GM18951 (cell line): ENCODE measurements at regions not wholly inside any gene's neighbourhood (a gene's known extent, or its start where the extent isn't known, plus 50 kb on each side); places are given as distances from the start of the nearest gene placed in this dataset.

Source experiments
- POLR2A ChIP-seq: IDR thresholded peaks from 4 replicates; pipeline ENCODE4 v1.6.1; 2011; ENCODE audit warnings: mild to moderate bottlenecking; ENCODE audit not compliant: insufficient read length, insufficient read depth; ENCODE audit errors: extremely low read depth
- in situ Hi-C: fragments of 300-500 bp; cut with MboI; formaldehyde crosslinking; loops from one replicate; pipeline ENCODE4 v1.12.0; 2022; ENCODE audit warnings: low sequenced_read_pairs, mixed read lengths, inconsistent platforms; ENCODE audit not compliant: unreplicated experiment

DNA sequence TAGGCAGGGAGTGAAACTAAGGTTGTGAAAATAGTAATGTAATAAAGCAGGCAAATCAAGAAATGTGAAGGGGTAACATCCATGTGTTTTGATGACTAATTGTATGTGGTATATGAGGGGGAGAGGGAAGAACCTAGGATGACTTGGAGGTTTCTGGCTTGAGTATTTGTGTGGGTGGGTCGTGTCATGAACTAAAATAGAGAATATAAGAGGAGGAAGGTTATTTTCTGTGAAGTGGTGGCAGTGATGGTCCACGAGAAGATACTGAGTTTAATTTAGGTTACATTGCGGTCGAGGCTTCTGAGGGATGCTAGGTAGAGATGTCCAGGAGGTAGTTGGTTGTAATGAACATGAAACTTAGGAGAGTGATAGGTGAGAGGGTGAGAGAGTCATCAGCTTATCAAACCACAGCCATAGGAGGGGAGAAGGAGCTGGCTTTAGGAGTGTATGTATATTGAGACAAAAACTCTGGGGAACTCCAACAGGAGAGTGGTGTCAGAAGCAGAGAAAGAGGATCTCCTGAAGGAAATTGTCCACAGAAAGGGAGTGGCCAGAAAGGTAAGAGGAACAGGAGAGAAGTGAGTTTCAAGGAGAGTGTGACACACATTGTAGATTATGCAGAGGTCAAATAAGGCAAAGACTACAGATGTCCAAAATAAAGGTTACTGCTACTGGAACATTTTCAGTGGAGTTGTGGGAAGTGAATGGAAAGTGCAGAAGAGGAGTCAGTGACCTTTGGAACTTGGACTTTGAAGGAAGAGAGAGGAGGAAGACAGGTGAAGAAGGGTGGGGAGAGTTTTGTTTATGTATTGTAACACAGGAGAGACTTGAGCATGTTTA is 89.0 kb upstream of the MACF1 start:
- in situ Hi-C loops = loop anchor here (10.0 to 25.0 kb wide), 2 partner anchors 149 to 422 kb away; no protein-coding TSS in a partner anchor
- no peak for TF ChIP-seq POLR2A

DNA sequence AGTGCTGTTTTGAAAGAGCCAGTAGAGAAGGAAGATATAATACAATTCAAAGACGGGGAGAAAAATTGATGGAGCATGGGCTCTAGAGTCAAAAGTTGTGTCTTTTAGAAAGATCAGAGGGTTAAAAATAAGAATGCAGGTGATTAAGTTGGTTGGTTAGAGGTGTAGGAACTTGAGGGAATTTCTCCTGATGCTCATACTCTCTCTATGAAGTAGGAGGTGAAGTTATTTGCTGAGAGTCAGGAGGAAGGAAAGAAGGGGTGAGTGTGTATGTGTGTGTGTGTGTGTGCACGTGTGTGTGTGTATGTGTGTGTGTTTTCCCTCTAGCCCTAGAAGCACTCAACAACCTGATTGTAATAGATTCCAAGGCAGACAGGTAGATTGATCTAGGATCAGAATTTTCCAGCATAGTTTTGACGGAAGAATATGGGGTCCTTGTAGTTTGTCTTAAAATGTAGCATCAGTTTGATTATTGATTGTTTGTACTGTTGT is 88.3 kb upstream of the MACF1 start:
- in situ Hi-C loops = loop anchor here (10.0 to 25.0 kb wide), 2 partner anchors 149 to 421 kb away; no protein-coding TSS in a partner anchor
- no peak for TF ChIP-seq POLR2A

DNA sequence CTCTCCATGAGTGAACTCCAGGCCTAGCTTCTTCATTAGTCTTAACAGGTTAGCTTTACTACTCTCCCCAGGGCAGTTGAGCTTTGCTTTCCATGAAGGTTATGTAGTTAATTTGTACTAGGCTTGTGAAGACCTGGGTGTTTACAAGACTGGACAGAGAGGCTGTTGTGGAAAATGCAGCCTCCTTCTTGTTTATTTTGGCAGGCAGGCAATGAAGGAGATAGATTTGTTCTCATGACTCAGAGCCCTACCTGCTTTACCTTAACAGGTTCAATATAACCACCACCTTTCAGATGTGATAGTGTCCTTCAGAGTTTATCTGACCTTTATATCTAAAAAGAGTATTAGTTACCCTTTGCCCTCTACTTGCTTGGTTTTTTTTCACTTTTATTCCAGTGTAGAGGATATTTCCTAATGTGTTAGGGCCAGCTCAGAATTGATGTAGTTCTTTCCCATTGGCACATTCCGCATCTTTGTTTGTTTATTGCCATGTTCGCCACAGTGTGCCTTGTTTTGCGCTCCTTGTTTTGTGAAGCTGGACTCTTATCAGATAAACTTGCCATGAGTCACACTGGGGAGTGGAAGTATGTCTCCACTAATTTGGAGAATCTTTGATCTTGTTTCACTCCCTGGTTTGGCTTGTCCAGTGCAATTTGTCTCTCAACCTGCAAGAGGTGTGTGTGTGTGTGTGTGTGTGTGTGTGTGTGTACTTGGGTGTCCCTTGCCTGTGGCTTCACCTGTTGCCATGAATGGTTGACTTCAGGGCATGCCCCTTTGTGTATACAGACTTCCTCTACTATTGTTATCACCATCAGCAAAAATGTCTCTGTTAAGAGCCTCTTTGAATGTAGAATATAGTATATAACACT is 87.4 kb upstream of the MACF1 start:
- TF ChIP-seq POLR2A = no peak
- in situ Hi-C loops = loop anchor here (10.0 to 25.0 kb wide), 2 partner anchors 148 to 420 kb away; no protein-coding TSS in a partner anchor

DNA sequence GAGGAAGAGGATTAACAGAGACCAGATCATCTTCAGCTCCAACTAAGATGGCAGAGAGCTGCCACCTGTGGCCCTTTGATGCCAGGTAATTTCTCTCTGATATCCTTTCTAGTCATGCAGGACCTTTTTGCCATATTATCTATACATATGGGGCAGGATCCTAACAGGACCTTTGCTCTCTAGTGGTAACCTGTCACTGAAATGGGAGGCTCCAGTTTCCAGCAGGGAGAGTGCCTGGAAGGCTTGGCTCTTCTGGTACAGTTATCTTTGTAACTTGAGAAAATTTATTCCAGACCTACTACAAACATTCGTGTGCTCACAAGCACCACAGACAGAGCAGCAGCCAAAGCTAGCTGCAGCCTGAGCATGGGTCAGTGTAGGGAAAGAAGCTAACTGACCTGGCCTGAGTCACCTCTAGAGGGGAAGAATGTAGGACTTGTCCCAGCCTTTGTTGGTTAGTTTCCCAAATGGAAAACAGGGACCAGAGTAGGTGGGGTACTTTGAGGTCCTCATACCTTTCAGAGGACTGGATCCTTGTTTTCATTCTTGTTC is 86.5 kb upstream of the MACF1 start:
- in situ Hi-C loops = loop anchor here (10.0 to 25.0 kb wide), 2 partner anchors 147 to 419 kb away; no protein-coding TSS in a partner anchor
- no peak for TF ChIP-seq POLR2A

DNA sequence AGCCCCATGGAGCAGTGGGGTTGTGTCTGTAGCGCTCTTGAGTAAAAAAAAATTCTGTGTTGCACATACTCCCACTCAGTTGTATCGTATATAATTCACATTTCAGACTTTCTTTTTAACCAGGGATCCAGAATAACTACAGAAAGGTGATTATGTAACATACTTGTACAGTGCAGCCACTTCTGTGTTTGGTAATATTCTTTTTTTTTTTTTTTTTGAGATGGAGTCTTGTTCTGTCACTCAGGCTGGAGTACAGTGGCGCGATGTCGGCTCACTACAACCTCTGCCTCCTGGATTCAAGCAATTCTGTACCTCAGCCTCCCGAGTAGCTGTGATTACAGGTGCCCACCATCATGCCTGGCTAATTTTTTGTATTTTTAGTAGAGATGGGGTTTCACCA is 82.4 kb upstream of the MACF1 start:
- in situ Hi-C loops = loop anchor here (25.0 kb wide), 1 partner anchor 415 kb away; no protein-coding TSS in a partner anchor

DNA sequence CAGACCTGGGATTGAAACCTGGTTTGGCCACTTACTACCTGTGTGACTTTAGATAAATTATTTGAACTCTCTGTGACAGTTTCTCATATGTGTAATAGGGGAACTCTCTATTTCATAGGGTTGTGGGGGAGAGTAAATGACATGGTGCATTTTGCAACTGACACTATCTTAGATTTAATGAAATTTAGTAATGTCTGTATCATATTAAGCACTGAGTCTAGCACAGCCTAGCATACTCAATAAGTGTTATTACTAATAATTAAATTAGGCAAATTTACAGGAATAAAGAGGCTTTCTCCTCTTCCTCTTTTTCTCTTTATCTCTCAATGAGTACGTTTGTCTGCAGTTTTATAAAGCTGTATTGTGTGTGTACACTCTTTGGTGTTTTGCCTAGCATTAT is 80.2 kb upstream of the MACF1 start:
- TF ChIP-seq POLR2A = no peak
- in situ Hi-C loops = loop anchor here (25.0 kb wide), 1 partner anchor 413 kb away; no protein-coding TSS in a partner anchor

More for the DNA sequence above, 82.4 kb upstream of the MACF1 start:
- TF ChIP-seq POLR2A = no peak

DNA sequence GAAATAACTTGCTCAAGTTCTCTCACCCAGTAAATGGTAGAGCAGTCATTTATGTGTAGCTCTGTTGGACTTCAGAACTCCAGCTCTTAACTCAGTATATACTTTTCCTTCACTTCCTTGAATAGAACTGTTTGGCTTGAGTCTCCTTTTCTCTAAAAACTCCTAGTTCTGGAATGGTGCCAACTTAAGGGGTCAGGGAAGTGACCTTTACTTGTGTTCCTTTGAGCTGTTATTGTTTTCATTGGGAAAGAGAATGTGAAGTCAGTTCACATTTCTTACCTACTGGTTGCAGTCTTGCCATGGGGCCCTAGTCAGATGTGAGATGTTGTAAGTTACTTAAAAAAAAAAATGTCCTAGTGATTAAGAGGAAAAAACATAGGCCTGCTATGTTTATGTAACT is 77.0 kb upstream of the MACF1 start:
- in situ Hi-C loops = no loop called here
- TF ChIP-seq POLR2A = no peak

DNA sequence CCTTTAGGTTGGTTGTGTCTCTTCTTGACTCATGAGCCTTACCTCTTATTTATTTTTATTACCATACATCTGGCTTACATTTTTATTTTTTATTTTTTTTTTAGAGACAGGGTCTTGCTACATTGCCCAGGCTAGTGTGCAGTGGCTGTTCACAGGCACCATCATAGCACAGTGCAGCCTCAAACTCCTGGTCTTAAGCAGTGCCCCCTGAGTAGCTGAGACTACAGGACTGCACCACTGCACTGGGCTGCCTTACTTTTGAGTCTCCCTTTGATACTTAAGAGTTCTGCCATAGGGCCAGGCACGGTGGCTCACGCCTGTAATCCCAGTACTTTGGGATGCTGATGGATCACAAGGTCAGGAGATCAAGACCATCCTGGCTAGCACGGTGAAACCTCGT is 76.4 kb upstream of the MACF1 start:
- TF ChIP-seq POLR2A = no peak
- in situ Hi-C loops = no loop called here

DNA sequence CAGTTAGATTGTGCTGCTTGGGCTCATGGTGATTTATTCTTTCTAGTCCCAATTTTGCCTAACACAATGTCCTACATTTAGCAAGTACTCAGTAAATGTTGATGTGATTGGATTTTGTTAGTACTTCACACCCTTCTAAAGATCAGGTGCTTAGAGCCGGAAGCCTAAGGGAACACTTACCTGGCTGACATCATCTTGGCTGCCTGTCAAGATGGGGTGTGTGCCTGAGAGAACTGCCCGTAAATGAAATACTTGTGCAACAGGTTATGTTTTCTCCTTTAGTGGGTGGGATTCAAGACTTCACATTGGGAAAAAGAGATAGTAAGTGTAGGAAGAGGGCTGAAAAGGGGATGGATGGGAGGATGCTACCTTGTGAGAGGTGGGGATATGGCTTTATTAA is 75.5 kb upstream of the MACF1 start:
- in situ Hi-C loops = no loop called here

DNA sequence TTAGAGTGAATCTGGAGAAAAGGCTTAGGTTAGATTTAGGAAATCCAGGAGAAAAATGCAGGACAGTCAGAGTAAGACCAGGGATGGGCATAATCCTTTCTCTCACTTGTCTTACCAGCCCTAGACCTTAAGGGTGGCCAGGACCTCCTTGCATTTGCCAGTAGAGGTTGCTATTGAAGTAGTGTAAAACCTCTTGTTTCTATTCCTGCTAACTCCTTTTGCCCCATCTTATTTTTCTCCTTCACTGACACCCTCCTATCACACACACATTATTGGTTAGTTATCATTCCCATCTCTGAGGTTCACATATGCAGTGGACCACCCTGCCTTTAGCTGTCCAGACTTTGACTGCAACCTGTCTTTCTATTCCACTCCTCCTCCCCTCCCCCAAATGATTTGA is 75.0 kb upstream of the MACF1 start:
- in situ Hi-C loops = no loop called here
- no peak for TF ChIP-seq POLR2A

More for the DNA sequence above, 75.5 kb upstream of the MACF1 start:
- no peak for TF ChIP-seq POLR2A

DNA sequence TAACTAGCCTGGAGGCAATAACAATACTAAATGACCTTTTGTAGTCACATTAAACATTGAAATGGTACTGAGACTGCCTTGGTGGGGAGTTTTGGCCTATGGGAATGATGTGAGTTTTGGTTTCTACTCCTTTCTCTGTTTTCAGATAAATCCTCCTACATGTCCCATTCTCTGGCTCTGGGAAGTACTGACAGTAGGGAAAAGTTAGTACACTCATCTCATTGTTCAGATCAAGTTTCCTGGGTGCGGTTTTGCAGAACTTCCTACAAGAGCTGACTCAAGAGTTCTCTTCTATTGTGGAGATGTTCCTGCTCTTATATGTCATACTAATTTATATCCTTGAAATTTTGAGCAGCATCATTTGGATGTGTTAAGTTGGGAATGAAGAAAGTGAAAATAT is 74.2 kb upstream of the MACF1 start:
- in situ Hi-C loops = no loop called here
- TF ChIP-seq POLR2A = no peak

DNA sequence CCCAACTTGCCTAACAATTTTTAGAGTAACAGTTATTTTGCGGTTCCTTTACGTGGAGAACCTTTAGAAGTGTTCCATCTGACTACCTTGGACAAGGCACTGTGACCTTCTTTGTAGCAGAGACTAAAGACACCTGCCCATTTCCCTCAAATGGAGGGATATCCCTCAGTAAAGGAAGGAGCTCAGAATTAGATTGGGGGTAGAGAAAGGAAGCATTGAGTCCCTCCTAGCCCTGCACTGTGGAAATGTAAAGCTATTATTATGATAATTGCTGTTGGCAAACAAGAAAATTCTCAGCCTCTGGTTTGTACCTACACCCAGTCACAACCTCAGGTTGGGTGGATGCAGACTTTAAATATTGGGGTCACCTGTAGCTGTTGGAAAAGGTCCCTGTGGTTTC is 72.6 kb upstream of the MACF1 start:
- in situ Hi-C loops = no loop called here
- no peak for TF ChIP-seq POLR2A
